Spleen (tissue), 7 donors: ENCODE measurements at regions not wholly inside any gene's neighbourhood (a gene's known extent, or its start where the extent isn't known, plus 50 kb on each side); places are given as distances from the start of the nearest gene placed in this dataset.

Experiments used
- CTCF ChIP-seq, 11 experiments: fragments of 200-600 bp in 7 of 11; fragments of 450-650 bp in 4 of 11; sonication (generic) in 4 of 11; IDR thresholded peaks in 8 of 11; conservative IDR thresholded peaks in 3 of 11; 1 replicate in 7 of 11; 2 replicates in 4 of 11; pipeline versions ENCODE4 v1.4.0 to v1.8.0; 2016 to 2021; ENCODE audit warnings: antibody characterized with exemption in 11 of 11, inconsistent platforms in 4 of 11, mild to moderate bottlenecking in 1 of 11
- POLR2A ChIP-seq, 3 donors: fragments of 450-650 bp; IDR thresholded peaks; one replicate each; pipeline ENCODE4 v1.5.1; 2017; ENCODE audit warnings: antibody characterized with exemption in 3 of 3, mild to moderate bottlenecking in 1 of 3
- donor health status: DM: no; HTN: no; CAD: no; lungs with moderate emphysema.
- donor health status: DM: no; HTN: no; CAD: no.
- donor health status: DM: no; HTN: no; CAD: no.

- TF ChIP-seq CTCF (IDR thresholded peaks at IDR 0.05 in 8 of 11, conservative IDR thresholded peaks at IDR 0.05 in 3 of 11) (no peak), POLR2A (IDR thresholded peaks at IDR 0.05) (no peak)
Measured at GRCh38 chr10:28840202-28840601, 162.9 kb downstream of the BAMBI start.
